GM21528 (cell line): ENCODE measurements at regions not wholly inside any gene's neighbourhood (a gene's known extent, or its start where the extent isn't known, plus 50 kb on each side); places are given as distances from the start of the nearest gene placed in this dataset.
A peak's percentile ranks its signal among the peaks of the same experiment; 100 is the strongest.
"Not testable (repeated sequence)": the region's sequence is repeated elsewhere in the genome, so short reads cannot be mapped to it uniquely, and the experiment has no call there.

Experiments used
- ATAC-seq: cut with Tn5 transposase; IDR thresholded peaks from one replicate; pipeline ENCODE4 v1.9.1; 2021; ENCODE audit warnings: mild to moderate bottlenecking, moderate library complexity; ENCODE audit not compliant: unreplicated experiment, low FRiP score

- peak; percentile 46 for ATAC-seq
Measured at GRCh38 chr13:95388420-95389079, 87.3 kb upstream of the ABCC4 start.

DNA sequence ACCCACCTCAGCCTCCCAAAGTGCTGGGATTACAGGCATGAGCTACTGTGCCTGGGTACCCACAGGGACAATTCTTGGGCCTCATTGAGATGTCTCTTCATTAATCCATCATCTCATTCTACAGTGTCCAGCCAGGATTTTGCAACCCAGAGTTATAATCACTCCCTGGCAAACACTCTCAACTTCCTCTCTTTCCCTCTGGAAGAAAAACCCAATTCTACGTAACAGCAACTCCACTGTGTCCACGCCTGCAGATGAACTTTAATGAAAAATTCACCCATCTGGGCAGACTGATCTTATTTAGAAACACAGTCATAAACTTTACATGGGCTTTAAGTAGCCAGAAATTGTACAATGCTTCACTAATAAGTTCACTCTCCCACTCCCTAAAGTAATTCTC lies 90.1 kb upstream of the ABCC4 start:
- ATAC-seq: no peak

DNA sequence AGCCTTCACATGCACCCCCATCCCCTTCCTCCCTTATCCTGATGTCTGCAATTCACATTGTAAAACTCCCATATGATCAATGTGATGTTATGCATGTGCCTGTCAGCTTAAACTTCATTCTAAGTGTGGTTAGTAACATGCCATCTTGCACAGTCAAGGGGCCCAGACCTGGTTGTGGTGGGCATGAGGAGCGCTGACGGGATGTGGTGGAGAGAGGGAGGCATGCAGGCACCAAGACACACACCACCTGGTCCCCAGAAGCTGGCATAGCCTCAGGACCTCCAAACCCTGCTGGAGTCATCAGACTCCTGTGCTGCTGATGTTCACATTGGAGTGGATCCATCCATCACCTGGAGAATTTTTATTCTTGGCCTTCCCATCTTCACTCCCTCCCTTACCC lies 90.5 kb upstream of the ABCC4 start:
- ATAC-seq: no peak

- ATAC-seq: no peak
Measured at GRCh38 chr13:95392597-95392996, 91.3 kb upstream of the ABCC4 start.

GRCh38 chr13:95403349-95404140 lies 102.3 kb upstream of the ABCC4 start:
- peak; percentile 28 for ATAC-seq

GRCh38 chr13:95404141-95404882 lies 103.1 kb upstream of the ABCC4 start:
- ATAC-seq: peak; percentile 93

DNA sequence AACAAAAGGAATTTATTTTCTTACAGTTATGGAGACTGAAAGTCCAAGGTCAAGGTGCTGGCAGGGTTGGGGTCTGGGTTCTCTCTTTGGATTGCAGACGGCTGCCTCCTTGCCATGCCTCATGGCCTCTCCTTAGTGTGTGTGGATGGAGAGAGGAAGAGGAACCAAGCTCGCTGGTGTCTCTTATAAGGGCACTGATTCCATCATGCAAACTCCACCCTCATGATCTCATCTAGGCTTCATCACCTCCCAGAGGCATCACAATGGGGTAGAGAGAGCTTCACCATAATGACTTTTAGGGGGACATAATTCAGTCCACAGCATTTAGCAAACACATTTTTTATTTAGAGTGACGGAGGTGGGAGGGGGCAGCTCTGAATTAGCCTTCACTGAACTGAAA lies 104.9 kb upstream of the ABCC4 start:
- no peak for ATAC-seq

DNA sequence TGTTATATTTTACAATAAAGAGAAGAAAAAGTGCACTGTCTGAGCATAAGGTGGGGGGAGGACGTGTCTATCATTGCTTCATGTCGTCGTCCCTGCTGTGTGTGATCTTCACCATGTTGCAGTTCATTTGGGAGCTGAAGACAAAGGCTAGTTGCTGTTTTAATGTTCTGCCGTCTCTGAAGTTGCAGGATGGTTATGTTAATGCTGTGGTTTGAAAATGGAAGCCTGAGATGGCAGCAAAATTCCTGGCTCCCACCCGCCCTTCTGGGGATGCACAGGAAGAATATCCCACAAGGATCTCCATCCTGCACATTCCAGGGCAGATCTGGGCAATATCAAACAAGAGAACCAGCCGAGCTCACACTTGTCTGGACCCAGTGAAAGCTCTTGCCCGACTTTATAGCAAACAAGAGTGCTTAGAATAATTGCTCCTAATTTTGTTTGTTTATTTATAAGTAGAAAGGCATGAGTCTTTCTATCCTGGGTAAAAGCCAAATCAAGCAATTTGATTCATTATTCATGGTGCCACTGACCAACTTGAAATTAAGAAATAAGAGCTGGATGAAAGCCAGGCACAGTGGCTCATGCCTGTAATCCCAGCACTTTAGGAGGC lies 110.3 kb upstream of the ABCC4 start:
- no peak for ATAC-seq

- ATAC-seq: no peak
Measured at GRCh38 chr13:95418946-95419345, 117.7 kb upstream of the ABCC4 start.

- no peak for ATAC-seq
Measured at GRCh38 chr13:95420501-95420900, 119.2 kb upstream of the ABCC4 start.

DNA sequence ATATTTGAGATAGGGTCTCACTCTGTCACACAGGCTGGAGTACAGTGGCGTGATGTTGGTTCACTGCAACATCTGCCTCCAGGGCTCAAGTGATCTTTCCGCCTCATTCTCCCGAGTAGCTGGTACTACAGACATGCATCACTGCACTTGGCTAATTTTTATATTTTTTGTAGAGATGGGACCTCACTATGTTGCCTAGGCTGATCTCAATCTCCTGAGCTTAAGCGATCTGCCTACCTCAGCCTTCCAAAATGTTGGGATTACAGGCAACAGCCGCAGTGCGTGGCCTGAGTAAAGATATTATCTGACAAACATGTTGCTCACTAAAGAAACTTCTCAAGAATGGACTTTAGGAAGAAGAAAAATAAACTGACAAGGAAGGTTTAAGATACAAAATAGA lies 125.4 kb upstream of the ABCC4 start:
- no peak for ATAC-seq

DNA sequence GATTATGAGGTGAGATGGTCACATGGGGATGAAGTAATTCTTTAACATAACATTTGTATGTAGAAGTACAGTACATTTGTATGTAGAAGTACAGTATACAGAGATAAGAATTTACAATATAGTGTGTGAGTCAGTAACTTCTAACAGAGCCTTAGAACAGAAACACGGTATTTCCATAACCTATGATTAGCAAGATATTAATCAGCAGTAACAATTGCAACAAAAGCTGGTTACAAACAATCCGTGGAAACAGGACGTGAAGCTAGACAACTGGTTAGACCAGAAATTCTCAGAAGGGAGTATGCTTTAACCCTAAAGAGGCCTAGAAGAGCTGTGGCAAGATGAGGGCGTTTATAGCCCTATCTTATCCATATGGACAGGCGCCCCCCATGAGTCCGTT lies 122.0 kb upstream of the CLDN10 start:
- ATAC-seq: not testable (repeated sequence)

DNA sequence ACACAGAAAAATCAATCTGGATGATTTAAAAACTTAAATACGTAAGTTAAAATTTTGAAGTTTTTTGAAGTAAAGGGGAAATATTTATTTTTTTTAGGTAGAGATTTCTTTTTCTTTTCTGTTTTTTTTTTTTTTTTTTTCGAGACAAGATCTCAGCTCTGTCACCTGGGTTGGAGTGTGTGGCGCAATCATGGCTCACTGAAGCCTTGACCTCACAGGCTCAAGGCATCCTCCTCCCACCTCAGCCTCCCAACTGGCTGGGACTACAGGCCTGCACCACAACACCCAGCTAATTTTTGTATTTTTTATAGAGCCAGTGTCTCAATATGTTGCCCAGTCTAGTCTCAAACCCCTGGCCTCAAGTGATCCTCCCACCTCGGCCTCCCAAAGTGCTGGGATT lies 120.4 kb upstream of the CLDN10 start:
- no peak for ATAC-seq

DNA sequence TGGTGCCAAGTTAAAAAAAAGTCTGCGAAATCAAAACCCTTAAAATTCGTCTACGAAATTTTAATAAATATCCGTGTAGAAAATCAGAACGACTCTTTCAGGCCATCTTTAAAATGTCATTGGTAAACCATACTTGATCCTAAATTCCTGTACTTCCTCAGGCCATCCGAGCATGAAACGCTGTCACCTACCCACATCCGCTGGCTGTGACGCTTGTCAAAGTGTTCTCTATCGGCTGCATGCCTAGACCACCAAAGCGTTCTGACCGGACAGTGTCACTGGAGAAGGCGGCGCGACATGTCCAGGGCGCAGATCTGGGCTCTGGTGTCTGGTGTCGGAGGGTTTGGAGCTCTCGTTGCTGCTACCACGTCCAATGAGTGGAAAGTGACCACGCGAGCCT lies 119.0 kb upstream of the CLDN10 start:
- ATAC-seq: no peak

DNA sequence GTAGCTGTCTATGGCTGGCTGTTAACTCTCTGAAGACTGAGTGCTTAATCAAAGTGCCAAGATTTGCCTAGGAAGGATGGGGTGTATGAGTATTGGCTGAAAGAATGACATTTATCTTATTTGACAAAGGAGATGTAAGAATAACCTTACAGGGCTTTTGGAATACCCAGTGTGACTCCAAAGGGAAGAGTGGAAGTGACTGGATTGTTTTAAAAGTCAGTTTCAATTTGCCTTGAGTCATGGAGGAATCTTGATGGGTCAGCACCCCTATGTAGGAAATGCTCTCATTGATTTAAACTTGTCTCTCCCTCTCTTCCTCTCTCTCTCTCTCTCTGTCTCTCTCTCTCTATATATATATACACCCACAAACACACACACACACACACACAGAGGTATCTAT lies 118.4 kb upstream of the CLDN10 start:
- no peak for ATAC-seq

GRCh38 chr13:95437561-95437960 lies 115.0 kb upstream of the CLDN10 start:
- ATAC-seq: no peak

DNA sequence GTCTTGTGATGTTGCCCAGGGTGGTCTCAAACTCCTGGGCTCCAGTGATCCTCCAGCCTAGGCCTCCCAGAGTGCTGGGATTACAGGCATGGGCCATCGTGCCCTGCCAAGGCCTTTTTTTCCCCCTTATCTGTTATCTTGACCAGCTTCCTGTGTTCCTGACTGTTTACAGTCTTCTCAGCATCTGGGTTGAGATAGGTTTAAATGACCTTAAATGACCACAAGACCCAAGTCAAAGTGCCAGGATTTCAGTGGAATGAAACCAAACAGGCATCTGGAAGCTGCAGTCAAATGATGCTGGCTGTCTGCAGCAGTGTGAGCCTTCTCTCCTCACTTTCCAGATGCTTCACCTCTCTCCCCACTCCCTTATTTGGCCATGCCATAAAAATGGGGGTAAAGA lies 114.2 kb upstream of the CLDN10 start:
- ATAC-seq: no peak

- no peak for ATAC-seq
Measured at GRCh38 chr13:95440441-95441088, 112.0 kb upstream of the CLDN10 start.

GRCh38 chr13:95441326-95441725 lies 111.2 kb upstream of the CLDN10 start:
- ATAC-seq: no peak

DNA sequence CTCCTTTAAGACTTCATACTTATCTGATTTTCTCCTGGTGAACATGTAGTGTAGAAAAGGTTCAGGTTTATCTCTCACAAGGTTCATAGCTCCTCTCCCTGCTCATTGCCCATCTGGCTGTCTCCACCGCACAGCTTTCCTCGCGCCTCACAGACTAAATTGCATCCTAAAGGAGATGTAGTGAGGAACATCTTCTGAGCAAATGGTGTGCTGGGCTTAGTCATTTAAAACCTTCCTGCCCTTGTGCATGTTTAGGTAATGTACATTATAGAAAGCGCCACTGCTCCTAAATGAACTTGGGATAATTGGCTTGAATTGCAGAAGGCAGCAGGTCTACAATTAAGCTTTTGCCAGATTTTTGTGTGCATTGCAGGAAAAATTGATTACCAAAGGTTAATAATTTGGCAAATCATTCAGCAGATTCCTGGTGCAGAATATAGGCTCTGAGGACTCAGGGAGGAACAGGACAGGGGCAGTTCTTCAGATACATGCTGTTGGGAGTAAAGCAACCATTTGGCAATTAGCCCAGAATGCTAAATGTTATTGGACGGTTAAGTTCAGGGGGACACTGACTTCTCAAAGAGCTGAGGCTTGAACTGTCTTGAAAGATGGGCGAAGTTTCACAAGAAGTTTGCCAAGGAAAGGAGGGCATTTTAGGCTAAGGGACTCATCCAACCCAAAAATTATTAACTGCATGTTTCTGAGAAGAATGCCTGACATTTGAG lies 108.4 kb upstream of the CLDN10 start:
- no peak for ATAC-seq
